MCF 10A (cell line): ENCODE measurements at regions not wholly inside any gene's neighbourhood (a gene's known extent, or its start where the extent isn't known, plus 50 kb on each side); places are given as distances from the start of the nearest gene placed in this dataset.

ENCODE experiments used
- BruUV-seq: library from RNA; stranded (reverse); fragments of 400-500 nt; replicated peaks from 2 replicates; lab custom pipeline; 2021; lab: Mats Ljungman, UMichigan
- CTCF ChIA-PET: fragments of 300-600 bp; sonication (Branson Sonifier 250); formaldehyde crosslinking; extraction: SDS; loops from one replicate; lab custom pipeline; 2021; ENCODE audit warnings: antibody characterized with exemption, inconsistent platforms; lab: Yijun Ruan, JAX
- POLR2A ChIA-PET: fragments of 300-600, 350-650 bp; sonication (Branson Sonifier 250); formaldehyde crosslinking; extraction: SDS; loops from one replicate; lab custom pipeline; 2020; ENCODE audit warnings: antibody characterized with exemption, inconsistent platforms; lab: Yijun Ruan, JAX
- DNase-seq: peaks from one replicate; pipeline ENCODE4 v3.0.0-alpha.2; 2018; ENCODE audit not compliant: unreplicated experiment
- H3K27ac Mint-ChIP-seq: one replicate; pipeline ENCODE4 v1.8.0; 2022; ENCODE audit warnings: mild to moderate bottlenecking, low read depth, mixed read lengths; ENCODE audit not compliant: unreplicated experiment
- H3K27me3 Mint-ChIP-seq: one replicate; pipeline ENCODE4 v1.8.0; 2022; ENCODE audit warnings: mixed read lengths; ENCODE audit not compliant: insufficient read depth, unreplicated experiment
- H3K36me3 Mint-ChIP-seq: one replicate; pipeline ENCODE4 v1.8.0; 2022; ENCODE audit warnings: mild to moderate bottlenecking, moderate library complexity, mixed read lengths; ENCODE audit not compliant: insufficient read depth, unreplicated experiment
- H3K4me1 Mint-ChIP-seq: one replicate; pipeline ENCODE4 v1.8.0; 2022; ENCODE audit warnings: mixed read lengths; ENCODE audit not compliant: insufficient read depth, unreplicated experiment
- H3K4me3 Mint-ChIP-seq: one replicate; pipeline ENCODE4 v1.8.0; 2022; ENCODE audit warnings: mild to moderate bottlenecking, moderate library complexity, mixed read lengths; ENCODE audit not compliant: unreplicated experiment
- H3K9me3 Mint-ChIP-seq: one replicate; pipeline ENCODE4 v1.8.0; 2022; ENCODE audit warnings: mixed read lengths; ENCODE audit not compliant: unreplicated experiment
- intact Hi-C: fragments of 100-400 bp; cut with micrococcal nuclease; formaldehyde crosslinking; loops from 2 replicates; pipeline ENCODE4 v1.14.1; 2022
- TF ChIP-seq, protein P1 (sequence below): fragments of 200-600 bp; IDR thresholded peaks from one replicate; pipeline ENCODE4 v1.8.0; 2022; ENCODE audit warnings: antibody characterized with exemption, mild to moderate bottlenecking; ENCODE audit not compliant: unreplicated experiment

DNA sequence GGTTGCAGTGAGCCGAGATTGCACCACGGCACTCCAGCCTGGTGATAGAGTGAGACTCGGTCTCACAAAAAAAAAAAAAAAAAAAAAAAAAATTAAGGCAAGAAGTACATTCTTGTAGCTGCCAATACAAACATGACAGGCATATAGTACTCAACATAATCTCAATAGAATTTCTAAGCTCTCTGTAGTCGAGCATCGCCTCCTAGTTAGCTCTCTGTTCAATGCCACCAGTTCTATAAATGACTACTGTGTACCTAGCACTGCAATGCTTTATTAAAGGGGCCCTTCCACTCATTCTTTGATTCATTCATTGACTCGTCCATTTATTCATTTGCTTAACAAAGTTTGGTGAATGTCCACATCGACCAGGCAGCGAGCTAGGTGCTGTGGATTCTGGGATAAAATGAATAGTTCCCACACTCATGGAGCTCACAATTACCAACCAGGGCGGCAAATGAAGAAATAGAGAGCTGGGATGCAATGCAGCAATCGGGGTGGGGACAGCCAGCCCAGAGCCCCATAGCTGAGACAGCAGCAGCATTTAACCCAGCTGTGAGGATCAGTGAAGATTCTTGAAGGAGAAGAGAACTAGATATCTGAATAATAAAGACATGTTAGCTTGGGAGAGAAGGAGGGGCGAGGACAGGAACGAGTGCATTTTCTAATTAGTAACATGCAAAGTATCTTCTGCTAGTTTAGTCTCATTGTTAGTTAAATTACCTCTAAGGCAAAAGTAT lies 349.8 kb downstream of the LPIN1 start:
- no peak for DNase-seq
- BruUV-seq: no TSS peak
- intact Hi-C loops: no loop called here
- Mint-ChIP-seq H3K4me1 (peaks cover 22% of the 10 kb centered on the region), H3K36me3 (no peaks in the 10 kb centered on the region), H3K9me3 (no peaks in the 10 kb centered on the region), H3K27ac (no peak overlapping the region), H3K4me3 (no peak overlapping the region), H3K27me3 (no peaks in the 10 kb centered on the region)
- TF ChIP-seq, protein P1, sequence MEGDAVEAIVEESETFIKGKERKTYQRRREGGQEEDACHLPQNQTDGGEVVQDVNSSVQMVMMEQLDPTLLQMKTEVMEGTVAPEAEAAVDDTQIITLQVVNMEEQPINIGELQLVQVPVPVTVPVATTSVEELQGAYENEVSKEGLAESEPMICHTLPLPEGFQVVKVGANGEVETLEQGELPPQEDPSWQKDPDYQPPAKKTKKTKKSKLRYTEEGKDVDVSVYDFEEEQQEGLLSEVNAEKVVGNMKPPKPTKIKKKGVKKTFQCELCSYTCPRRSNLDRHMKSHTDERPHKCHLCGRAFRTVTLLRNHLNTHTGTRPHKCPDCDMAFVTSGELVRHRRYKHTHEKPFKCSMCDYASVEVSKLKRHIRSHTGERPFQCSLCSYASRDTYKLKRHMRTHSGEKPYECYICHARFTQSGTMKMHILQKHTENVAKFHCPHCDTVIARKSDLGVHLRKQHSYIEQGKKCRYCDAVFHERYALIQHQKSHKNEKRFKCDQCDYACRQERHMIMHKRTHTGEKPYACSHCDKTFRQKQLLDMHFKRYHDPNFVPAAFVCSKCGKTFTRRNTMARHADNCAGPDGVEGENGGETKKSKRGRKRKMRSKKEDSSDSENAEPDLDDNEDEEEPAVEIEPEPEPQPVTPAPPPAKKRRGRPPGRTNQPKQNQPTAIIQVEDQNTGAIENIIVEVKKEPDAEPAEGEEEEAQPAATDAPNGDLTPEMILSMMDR: no peak
- POLR2A ChIA-PET: interaction anchor here (1.3 kb wide), 1 partner anchor 10 kb away, joined by 5 read pairs; no protein-coding TSS in a partner anchor
- CTCF ChIA-PET: interaction anchor here (0.5 to 1.5 kb wide), 10 partner anchors 8 to 911 kb away, joined by 3 to 5 read pairs (median 4); no protein-coding TSS in a partner anchor

GRCh38 chr2:12096788-12097449 lies 350.5 kb downstream of the LPIN1 start:
- TF ChIP-seq, protein P1: no peak
- H3K27me3 Mint-ChIP-seq: no peaks in the 10 kb centered on the region
- BruUV-seq: no TSS peak
- H3K36me3 Mint-ChIP-seq: no peaks in the 10 kb centered on the region
- H3K9me3 Mint-ChIP-seq: no peaks in the 10 kb centered on the region
- no peak overlapping the region for H3K27ac Mint-ChIP-seq
- peaks cover 15% of the 10 kb centered on the region for H3K4me1 Mint-ChIP-seq
- ChIA-PET POLR2A (no interaction called here), CTCF (interaction anchor here (0.5 to 1.5 kb wide), 8 partner anchors 9 to 910 kb away, joined by 3 to 5 read pairs (median 3); no protein-coding TSS in a partner anchor)
- intact Hi-C loops: no loop called here
- no peak for DNase-seq
- H3K4me3 Mint-ChIP-seq: no peak overlapping the region

- no TSS peak for BruUV-seq
- peaks cover 10% of the 10 kb centered on the region for H3K4me1 Mint-ChIP-seq
These were observed 351.4 kb downstream of the LPIN1 start for GRCh38 chr2:12097859-12098258.

GRCh38 chr2:12099374-12099773 lies 352.9 kb downstream of the LPIN1 start:
- BruUV-seq: no TSS peak
- POLR2A ChIA-PET: no interaction called here

More at GRCh38 chr2:12097859-12098258, 351.4 kb downstream of the LPIN1 start:
- TF ChIP-seq, protein P1: no peak
- no peaks in the 10 kb centered on the region for H3K9me3 Mint-ChIP-seq
- no peak overlapping the region for H3K4me3 Mint-ChIP-seq
- CTCF ChIA-PET: interaction anchor here (1.0 kb wide), 2 partner anchors 23 to 71 kb away, joined by 3 to 4 read pairs; no protein-coding TSS in a partner anchor
- no peak overlapping the region for H3K27ac Mint-ChIP-seq
- H3K36me3 Mint-ChIP-seq: no peaks in the 10 kb centered on the region
- intact Hi-C loops: no loop called here
- H3K27me3 Mint-ChIP-seq: no peaks in the 10 kb centered on the region
- DNase-seq: no peak
- POLR2A ChIA-PET: no interaction called here

More at GRCh38 chr2:12099374-12099773, 352.9 kb downstream of the LPIN1 start:
- CTCF ChIA-PET: no interaction called here
- intact Hi-C loops: no loop called here
- no peak overlapping the region for H3K27ac Mint-ChIP-seq
- H3K9me3 Mint-ChIP-seq: no peaks in the 10 kb centered on the region
- peaks cover 10% of the 10 kb centered on the region for H3K4me1 Mint-ChIP-seq
- no peaks in the 10 kb centered on the region for H3K27me3 Mint-ChIP-seq
- peak; percentile 47 for DNase-seq
- no peaks in the 10 kb centered on the region for H3K36me3 Mint-ChIP-seq
- H3K4me3 Mint-ChIP-seq: no peak overlapping the region
- TF ChIP-seq, protein P1: no peak
